Smooth muscle cell (in vitro differentiated cells): ENCODE measurements at regions not wholly inside any gene's neighbourhood (a gene's known extent, or its start where the extent isn't known, plus 50 kb on each side); places are given as distances from the start of the nearest gene placed in this dataset.

ENCODE experiments used
- DNase-seq: peaks from one replicate; lab custom pipeline; 2025; ENCODE audit not compliant: unreplicated experiment; lab: John Stamatoyannopoulos, UW
- H2AFZ ChIP-seq: fragments of 200-600 bp; sonication (generic); 2 replicates; pipeline ENCODE4 v1.6.0; 2016; ENCODE audit warnings: antibody characterized with exemption, low read depth, mild to moderate bottlenecking
- H3F3A ChIP-seq: fragments of 200-600 bp; sonication (generic); 2 replicates; pipeline ENCODE4 v1.6.0; 2017; ENCODE audit warnings: antibody characterized with exemption, low read depth
- H3K27ac ChIP-seq: fragments of 200-600 bp; sonication (generic); 2 replicates; pipeline ENCODE4 v1.5.1; 2016; ENCODE audit warnings: low read depth, mild to moderate bottlenecking
- H3K27me3 ChIP-seq: fragments of 200-600 bp; sonication (generic); 2 replicates; pipeline ENCODE4 v1.6.1; 2016; ENCODE audit warnings: low read depth, mild to moderate bottlenecking
- H3K36me3 ChIP-seq: fragments of 200-600 bp; sonication (generic); 2 replicates; pipeline ENCODE4 v1.5.1; 2016; ENCODE audit warnings: low read depth
- H3K4me1 ChIP-seq: fragments of 200-600 bp; sonication (generic); 2 replicates; pipeline ENCODE4 v1.5.1; 2016; ENCODE audit warnings: low read depth
- H3K4me2 ChIP-seq: fragments of 200-600 bp; sonication (generic); 2 replicates; pipeline ENCODE4 v1.6.0; 2016; ENCODE audit warnings: mild to moderate bottlenecking
- H3K4me3 ChIP-seq: fragments of 200-600 bp; sonication (generic); 2 replicates; pipeline ENCODE4 v1.5.1; 2016; ENCODE audit warnings: mild to moderate bottlenecking
- H3K79me2 ChIP-seq: fragments of 200-600 bp; sonication (generic); 2 replicates; pipeline ENCODE4 v1.6.0; 2016; ENCODE audit warnings: low read depth, mild to moderate bottlenecking
- H3K9ac ChIP-seq: fragments of 200-600 bp; sonication (generic); 2 replicates; pipeline ENCODE4 v1.6.0; 2016; ENCODE audit warnings: low read depth
- H3K9me3 ChIP-seq: fragments of 200-600 bp; sonication (generic); replicated peaks from 2 replicates; pipeline ENCODE4 v1.5.1; 2016; ENCODE audit warnings: low read depth
- H4K20me1 ChIP-seq: fragments of 200-600 bp; sonication (generic); 2 replicates; pipeline ENCODE4 v1.6.0; 2016; ENCODE audit warnings: low read depth
- WGBS: methylation state at CpG from one replicate; pipeline ENCODE4 v1.1.7; 2016; ENCODE audit warnings: low lambda C conversion rate; 5-methylcytosine and 5-hydroxymethylcytosine counted together
- TF ChIP-seq, protein P1 (sequence below): fragments of 200-600 bp; sonication (generic); IDR thresholded peaks from 2 replicates; pipeline ENCODE4 v1.5.1; 2017; ENCODE audit warnings: borderline replicate concordance, mild to moderate bottlenecking, antibody characterized with exemption; ENCODE audit not compliant: insufficient read depth, poor library complexity, severe bottlenecking

DNA sequence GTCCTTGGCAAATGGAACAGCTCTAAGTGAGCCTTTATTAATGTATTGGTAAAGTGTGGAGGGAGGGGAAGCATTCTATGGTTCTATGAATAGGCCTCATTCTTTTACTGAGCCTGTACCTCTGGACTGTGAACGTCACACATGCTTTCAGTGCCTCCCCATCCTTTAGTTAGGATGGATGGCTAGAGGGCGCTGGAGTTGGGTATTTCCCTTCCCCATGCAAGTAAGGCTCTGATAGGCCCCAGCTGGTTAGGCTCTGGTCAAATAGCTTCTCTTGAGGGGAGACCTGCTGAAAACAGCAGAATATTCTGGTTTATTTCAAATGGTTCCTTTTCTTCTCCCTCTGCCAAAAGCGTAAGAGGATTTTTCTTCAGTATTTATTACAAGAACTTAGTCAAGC, 860.9 kb upstream of the MDGA2 start:
- no peaks in the 10 kb centered on the region for H3K79me2 ChIP-seq
- H3K4me3 ChIP-seq = no peak overlapping the region
- no peaks in the 10 kb centered on the region for H3K36me3 ChIP-seq
- no peak overlapping the region for H3K9ac ChIP-seq
- TF ChIP-seq, protein P1, sequence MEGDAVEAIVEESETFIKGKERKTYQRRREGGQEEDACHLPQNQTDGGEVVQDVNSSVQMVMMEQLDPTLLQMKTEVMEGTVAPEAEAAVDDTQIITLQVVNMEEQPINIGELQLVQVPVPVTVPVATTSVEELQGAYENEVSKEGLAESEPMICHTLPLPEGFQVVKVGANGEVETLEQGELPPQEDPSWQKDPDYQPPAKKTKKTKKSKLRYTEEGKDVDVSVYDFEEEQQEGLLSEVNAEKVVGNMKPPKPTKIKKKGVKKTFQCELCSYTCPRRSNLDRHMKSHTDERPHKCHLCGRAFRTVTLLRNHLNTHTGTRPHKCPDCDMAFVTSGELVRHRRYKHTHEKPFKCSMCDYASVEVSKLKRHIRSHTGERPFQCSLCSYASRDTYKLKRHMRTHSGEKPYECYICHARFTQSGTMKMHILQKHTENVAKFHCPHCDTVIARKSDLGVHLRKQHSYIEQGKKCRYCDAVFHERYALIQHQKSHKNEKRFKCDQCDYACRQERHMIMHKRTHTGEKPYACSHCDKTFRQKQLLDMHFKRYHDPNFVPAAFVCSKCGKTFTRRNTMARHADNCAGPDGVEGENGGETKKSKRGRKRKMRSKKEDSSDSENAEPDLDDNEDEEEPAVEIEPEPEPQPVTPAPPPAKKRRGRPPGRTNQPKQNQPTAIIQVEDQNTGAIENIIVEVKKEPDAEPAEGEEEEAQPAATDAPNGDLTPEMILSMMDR = no peak
- 65% methylated on average over 3 of the region's 3 CpGs for WGBS
- no peaks in the 10 kb centered on the region for H3F3A ChIP-seq
- DNase-seq = no peak
- H4K20me1 ChIP-seq = no peaks in the 10 kb centered on the region
- peak overlapping the region; percentile 68 for H2AFZ ChIP-seq
- H3K27me3 ChIP-seq = no peaks in the 10 kb centered on the region
- no peak overlapping the region for H3K27ac ChIP-seq
- no peak overlapping the region for H3K4me2 ChIP-seq
- no peaks in the 10 kb centered on the region for H3K9me3 ChIP-seq
- no peaks in the 10 kb centered on the region for H3K4me1 ChIP-seq

DNA sequence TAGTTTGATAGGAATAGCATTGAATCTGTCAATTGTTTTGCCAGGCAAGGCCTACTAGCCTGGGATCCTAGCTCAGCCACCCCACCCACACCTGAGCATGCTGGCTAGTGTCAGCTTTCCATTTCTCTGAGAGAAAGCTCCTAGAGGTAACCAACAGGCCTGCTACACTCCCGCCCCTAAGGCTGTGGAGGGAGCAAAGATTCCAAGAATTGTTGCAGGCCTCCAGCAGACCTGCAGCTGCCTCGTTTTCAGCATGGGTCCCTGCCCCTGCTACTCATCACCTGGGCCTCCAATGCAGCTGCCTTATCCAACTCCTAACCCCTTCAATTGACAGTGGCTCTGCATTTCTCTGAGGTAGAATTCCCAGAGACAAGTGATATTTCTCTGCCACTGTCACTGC, 852.4 kb upstream of the MDGA2 start:
- H4K20me1 ChIP-seq = no peaks in the 10 kb centered on the region
- H2AFZ ChIP-seq = no peak overlapping the region
- no peaks in the 10 kb centered on the region for H3K79me2 ChIP-seq
- H3F3A ChIP-seq = no peaks in the 10 kb centered on the region
- DNase-seq = no peak
- H3K27ac ChIP-seq = no peak overlapping the region
- no peaks in the 10 kb centered on the region for H3K36me3 ChIP-seq
- no peaks in the 10 kb centered on the region for H3K9me3 ChIP-seq
- H3K4me2 ChIP-seq = no peak overlapping the region
- H3K4me3 ChIP-seq = no peak overlapping the region
- 30% methylated on average over 2 of the region's 2 CpGs for WGBS
- TF ChIP-seq, protein P1 = no peak
- no peaks in the 10 kb centered on the region for H3K27me3 ChIP-seq
- no peaks in the 10 kb centered on the region for H3K4me1 ChIP-seq
- no peak overlapping the region for H3K9ac ChIP-seq

DNA sequence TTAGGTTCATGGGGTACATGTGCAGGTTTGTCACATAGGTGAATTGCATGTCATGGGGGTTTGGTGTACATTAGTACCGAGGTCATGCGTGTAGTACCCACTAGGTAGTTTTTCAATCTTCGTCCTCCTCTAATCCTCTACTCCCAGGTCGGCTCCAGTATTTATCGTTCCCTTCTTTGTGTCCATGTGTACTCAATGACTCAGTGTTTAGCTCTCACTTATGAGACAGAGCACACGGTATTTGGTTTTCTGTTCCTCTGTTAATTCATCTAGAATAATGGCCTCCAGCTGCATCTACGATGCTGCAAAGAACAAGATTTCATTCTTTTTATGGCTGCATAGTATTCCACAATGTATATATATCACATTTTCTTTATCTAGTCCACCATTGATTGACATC, 850.9 kb upstream of the MDGA2 start:
- no peaks in the 10 kb centered on the region for H3F3A ChIP-seq
- H3K36me3 ChIP-seq = no peaks in the 10 kb centered on the region
- no peak overlapping the region for H3K4me2 ChIP-seq
- no peaks in the 10 kb centered on the region for H3K79me2 ChIP-seq
- DNase-seq = no peak
- H3K4me1 ChIP-seq = no peaks in the 10 kb centered on the region
- H3K4me3 ChIP-seq = no peak overlapping the region
- no peak overlapping the region for H2AFZ ChIP-seq
- WGBS = 89% methylated on average over 7 of the region's 7 CpGs
- no peak overlapping the region for H3K9ac ChIP-seq
- TF ChIP-seq, protein P1 = no peak
- no peaks in the 10 kb centered on the region for H3K9me3 ChIP-seq
- H3K27ac ChIP-seq = no peak overlapping the region
- no peaks in the 10 kb centered on the region for H4K20me1 ChIP-seq
- H3K27me3 ChIP-seq = no peaks in the 10 kb centered on the region

DNA sequence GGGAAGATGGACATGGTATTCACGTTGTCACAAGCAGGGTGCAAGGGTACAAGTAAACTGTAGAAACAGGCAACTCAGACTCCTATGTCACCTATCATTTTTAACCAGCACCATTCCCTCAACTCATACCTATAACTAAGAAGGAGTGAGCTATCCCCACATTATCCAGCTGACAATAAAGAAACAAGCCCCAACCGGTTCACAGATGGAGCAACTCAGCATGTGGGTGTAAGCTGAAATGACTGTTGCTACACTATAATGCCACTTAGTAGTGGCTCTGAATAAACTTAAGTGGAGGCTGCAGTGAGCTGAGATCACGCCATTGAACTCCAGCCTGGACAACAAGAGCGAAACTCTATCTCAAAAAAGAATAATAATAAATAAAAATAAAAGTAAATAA, 829.5 kb upstream of the MDGA2 start:
- Histone ChIP-seq H3F3A (no peaks in the 10 kb centered on the region), H3K36me3 (no peaks in the 10 kb centered on the region), H3K4me2 (no peak overlapping the region), H3K27me3 (no peaks in the 10 kb centered on the region), H3K9ac (no peak overlapping the region), H3K4me1 (no peaks in the 10 kb centered on the region), H4K20me1 (no peaks in the 10 kb centered on the region), H3K27ac (no peak overlapping the region), H3K4me3 (no peak overlapping the region), H3K9me3 (no peaks in the 10 kb centered on the region), H2AFZ (no peak overlapping the region), H3K79me2 (no peaks in the 10 kb centered on the region)
- no peak for DNase-seq
- TF ChIP-seq, protein P1 = no peak
- WGBS = 71% methylated on average over 4 of the region's 4 CpGs
